Stomach (tissue), 8 donors: ENCODE measurements at regions not wholly inside any gene's neighbourhood (a gene's known extent, or its start where the extent isn't known, plus 50 kb on each side); places are given as distances from the start of the nearest gene placed in this dataset.
"Not testable (repeated sequence)": the region's sequence is repeated elsewhere in the genome, so short reads cannot be mapped to it uniquely, and the experiment has no call there.

ENCODE experiments used
- DNase-seq, 2 donors: peaks; one replicate each; pipeline versions ENCODE4 v3.0.0 to v3.0.0-alpha.2; 2013 to 2019
- H3K27ac ChIP-seq, 5 donors: fragments of 200-600 bp in 4 of 5; sonication (generic) in 4 of 5; one replicate each; pipeline ENCODE4 v1.5.1; 2013 to 2019; ENCODE audit warnings: mild to moderate bottlenecking in 1 of 5, moderate library complexity in 1 of 5
- H3K27me3 ChIP-seq, 3 donors: fragments of 200-600 bp; sonication (generic); one replicate each; pipeline ENCODE4 v1.5.1; 2017 to 2019; ENCODE audit warnings: mixed run types in 1 of 3
- H3K36me3 ChIP-seq, 4 donors: fragments of 200-600 bp; sonication (generic); 1 replicate in 3 of 4; 2 replicates in 1 of 4; pipeline ENCODE4 v1.5.1; 2016 to 2019
- H3K4me1 ChIP-seq, 4 donors: fragments of 200-600 bp; sonication (generic); one replicate each; pipeline ENCODE4 v1.5.1; 2016 to 2019
- H3K4me3 ChIP-seq, 4 donors: fragments of 200-600 bp; sonication (generic) in 3 of 4; one replicate each; pipeline ENCODE4 v1.5.1; 2016 to 2019; ENCODE audit warnings: mild to moderate bottlenecking in 1 of 4
- H3K9me3 ChIP-seq, 4 donors: fragments of 200-600 bp; sonication (generic); one replicate each; pipeline ENCODE4 v1.5.1; 2016 to 2019
- EP300 ChIP-seq: sonication (generic); formaldehyde crosslinking; IDR thresholded peaks from one replicate; pipeline ENCODE4 v1.6.1; 2017; ENCODE audit warnings: antibody characterized with exemption
- POLR2A ChIP-seq, 4 donors: fragments of 450-650 bp; IDR thresholded peaks; one replicate each; pipeline ENCODE4 v1.6.1; 2016; ENCODE audit warnings: antibody characterized with exemption in 4 of 4, control low read depth in 2 of 4, mild to moderate bottlenecking in 1 of 4, moderate library complexity in 1 of 4
- POLR2AphosphoS5 ChIP-seq, 3 donors: sonication (generic); formaldehyde crosslinking; IDR thresholded peaks; one replicate each; pipeline ENCODE4 v1.6.1; 2016; ENCODE audit warnings: antibody characterized with exemption in 3 of 3
- WGBS, 5 donors: extraction: QIAGEN DNeasy Blood & Tissue Kit in 3 of 5; methylation state at CpG; one replicate each; pipeline versions ENCODE4 v1.1.5 to v1.1.7; 2013 to 2018; 5-methylcytosine and 5-hydroxymethylcytosine counted together
- intact Hi-C: fragments of 100-400 bp; cut with DNase I; formaldehyde crosslinking; loops from one replicate; pipeline ENCODE4 v1.15.1; 2023; ENCODE audit warnings: low total_unique reads
- TF ChIP-seq, protein P1 (sequence below), 7 experiments: fragments of 450-650 bp in 4 of 7; fragments of 200-600 bp in 3 of 7; sonication (generic) in 3 of 7; IDR thresholded peaks; one replicate each; pipeline ENCODE4 v1.5.1; 2016 to 2019; ENCODE audit warnings: antibody characterized with exemption in 7 of 7, control low read depth in 2 of 7, mild to moderate bottlenecking in 1 of 7
- donor health status: healthy with polysubstance abuse.
- donor health status: Bipolar disorder and iron deficiency.
- donor health status: healthy.

DNA sequence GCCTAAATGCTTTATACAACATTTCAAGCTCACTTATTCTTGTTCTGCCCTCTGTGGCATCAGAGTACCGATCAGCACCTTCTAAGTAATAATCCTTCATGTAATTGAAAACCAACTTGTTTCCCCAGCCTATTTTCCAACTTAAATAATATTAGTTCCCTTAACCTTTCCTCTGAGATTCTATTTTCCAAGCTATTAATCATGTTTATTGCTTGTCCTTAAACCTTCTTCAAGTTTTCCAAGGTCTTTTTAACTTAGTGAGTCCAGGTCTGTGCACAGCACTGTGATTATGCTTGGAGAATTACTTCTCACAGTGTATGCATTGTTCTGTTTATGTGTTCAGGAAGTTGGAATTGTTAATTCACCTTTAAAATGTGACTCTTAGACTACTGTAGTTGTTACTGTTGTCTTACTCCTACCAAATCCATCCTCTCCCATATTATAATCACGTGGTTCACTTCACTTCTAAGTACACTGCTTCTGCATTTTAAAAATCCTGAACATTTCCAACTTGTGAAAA, 1039.3 kb upstream of the FOXG1 start:
- intact Hi-C loops: no loop called here
- no peak for DNase-seq
- H3K4me3 ChIP-seq: no peak overlapping the region
- no peak overlapping the region for H3K27ac ChIP-seq
- H3K36me3 ChIP-seq: no peaks in the 10 kb centered on the region
- WGBS, 5 donors: 19 to 29% (median 27%) methylated on average over 2 of the region's 2 CpGs
- H3K4me1 ChIP-seq: no peaks in the 10 kb centered on the region
- no peaks in the 10 kb centered on the region for H3K9me3 ChIP-seq
- TF ChIP-seq POLR2A (IDR thresholded peaks at IDR 0.05) (no peak), EP300 (no peak), POLR2AphosphoS5 (IDR thresholded peaks at IDR 0.05) (no peak)
- TF ChIP-seq, protein P1, sequence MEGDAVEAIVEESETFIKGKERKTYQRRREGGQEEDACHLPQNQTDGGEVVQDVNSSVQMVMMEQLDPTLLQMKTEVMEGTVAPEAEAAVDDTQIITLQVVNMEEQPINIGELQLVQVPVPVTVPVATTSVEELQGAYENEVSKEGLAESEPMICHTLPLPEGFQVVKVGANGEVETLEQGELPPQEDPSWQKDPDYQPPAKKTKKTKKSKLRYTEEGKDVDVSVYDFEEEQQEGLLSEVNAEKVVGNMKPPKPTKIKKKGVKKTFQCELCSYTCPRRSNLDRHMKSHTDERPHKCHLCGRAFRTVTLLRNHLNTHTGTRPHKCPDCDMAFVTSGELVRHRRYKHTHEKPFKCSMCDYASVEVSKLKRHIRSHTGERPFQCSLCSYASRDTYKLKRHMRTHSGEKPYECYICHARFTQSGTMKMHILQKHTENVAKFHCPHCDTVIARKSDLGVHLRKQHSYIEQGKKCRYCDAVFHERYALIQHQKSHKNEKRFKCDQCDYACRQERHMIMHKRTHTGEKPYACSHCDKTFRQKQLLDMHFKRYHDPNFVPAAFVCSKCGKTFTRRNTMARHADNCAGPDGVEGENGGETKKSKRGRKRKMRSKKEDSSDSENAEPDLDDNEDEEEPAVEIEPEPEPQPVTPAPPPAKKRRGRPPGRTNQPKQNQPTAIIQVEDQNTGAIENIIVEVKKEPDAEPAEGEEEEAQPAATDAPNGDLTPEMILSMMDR (IDR thresholded peaks at IDR 0.05): no peak
- H3K27me3 ChIP-seq: no peaks in the 10 kb centered on the region

DNA sequence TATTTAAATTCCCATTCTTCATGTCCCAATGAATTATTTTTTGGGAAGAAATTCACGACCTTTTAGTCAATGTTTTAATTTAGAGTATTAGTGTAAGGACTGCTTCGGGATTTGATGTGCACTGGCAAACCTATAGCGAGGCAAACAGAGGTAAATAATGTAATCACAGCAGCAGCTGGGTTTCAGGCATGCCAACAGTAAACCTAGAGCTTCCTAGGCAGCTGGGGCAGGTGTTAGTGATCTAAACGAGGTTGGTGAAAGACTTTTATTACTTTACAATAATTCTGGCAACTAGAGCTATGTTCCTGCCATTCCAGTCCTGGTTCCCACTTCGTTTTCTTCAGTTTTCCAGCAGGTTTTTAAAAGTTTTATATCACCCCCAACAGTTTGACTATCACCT, 1036.4 kb upstream of the FOXG1 start:
- no peak for DNase-seq
- 20 to 40% (median 28%) methylated on average over 5 of the region's 5 CpGs for WGBS, 5 donors
- Histone ChIP-seq H3K4me3 (no peak overlapping the region), H3K4me1 (no peaks in the 10 kb centered on the region), H3K36me3 (no peaks in the 10 kb centered on the region), H3K27me3 (no peaks in the 10 kb centered on the region), H3K27ac (no peak overlapping the region), H3K9me3 (no peaks in the 10 kb centered on the region)
- no peak for TF ChIP-seq POLR2A (IDR thresholded peaks at IDR 0.05)
- no peak for TF ChIP-seq EP300
- TF ChIP-seq, protein P1 (IDR thresholded peaks at IDR 0.05): no peak
- no peak for TF ChIP-seq POLR2AphosphoS5 (IDR thresholded peaks at IDR 0.05)
- intact Hi-C loops: no loop called here

DNA sequence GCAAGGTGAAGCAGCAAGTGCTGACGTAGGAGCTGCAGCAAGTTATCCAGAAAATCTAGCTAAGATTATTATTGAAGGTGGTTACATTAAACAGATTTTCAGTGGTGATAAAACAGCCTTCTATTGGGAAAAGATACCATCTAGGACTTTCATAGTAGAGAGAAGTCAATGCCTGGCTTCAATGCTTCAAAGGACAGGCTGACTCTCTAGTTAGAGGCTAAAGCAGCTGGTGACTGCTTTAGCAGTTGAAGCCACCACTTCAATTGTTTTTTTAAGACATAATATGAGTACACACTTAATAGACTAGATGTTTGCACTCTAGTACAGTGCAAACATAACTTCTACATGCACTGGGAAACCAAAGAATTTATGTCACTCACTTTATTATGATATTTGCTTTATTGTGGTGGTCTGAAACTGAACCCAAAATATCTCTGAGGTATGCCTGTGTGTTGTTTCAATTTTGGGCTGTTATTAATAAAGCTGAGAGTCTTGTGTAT, 1026.9 kb upstream of the FOXG1 start:
- no peaks in the 10 kb centered on the region for H3K4me1 ChIP-seq
- H3K9me3 ChIP-seq: peaks cover 0 to 11% (median 0%) of the 10 kb centered on the region in 4 donors
- H3K4me3 ChIP-seq: no peak overlapping the region
- no peak for DNase-seq
- H3K27ac ChIP-seq: no peak overlapping the region
- H3K36me3 ChIP-seq: no peaks in the 10 kb centered on the region
- intact Hi-C loops: no loop called here
- no peaks in the 10 kb centered on the region for H3K27me3 ChIP-seq
- TF ChIP-seq POLR2A (IDR thresholded peaks at IDR 0.05) (no peak), EP300 (no peak), POLR2AphosphoS5 (IDR thresholded peaks at IDR 0.05) (no peak)
- TF ChIP-seq, protein P1 (IDR thresholded peaks at IDR 0.05): no peak
- WGBS, 5 donors: 61 to 80% (median 66%) methylated on average over 1 of the region's 1 CpG

DNA sequence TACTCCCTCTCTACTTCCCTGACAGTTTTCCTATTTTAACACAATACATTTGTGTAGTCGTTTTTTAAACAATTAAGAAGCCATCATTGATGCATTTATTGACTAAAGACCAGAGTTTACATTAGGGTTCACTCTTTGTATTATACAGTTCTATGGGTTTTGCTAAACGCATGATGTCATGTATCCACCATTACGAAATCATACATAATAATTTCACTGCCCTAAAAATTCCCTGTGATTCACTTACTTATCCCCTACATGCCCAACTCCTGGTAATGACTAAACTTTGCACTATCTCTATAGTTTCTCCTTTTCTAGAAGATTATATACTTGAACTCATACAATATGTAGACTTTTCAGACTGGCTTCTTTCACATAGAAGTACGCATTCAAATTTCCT, 1016.5 kb upstream of the FOXG1 start:
- no peak for DNase-seq
- Histone ChIP-seq H3K27me3 (no peaks in the 10 kb centered on the region), H3K27ac (no peak overlapping the region), H3K36me3 (no peaks in the 10 kb centered on the region), H3K4me1 (no peaks in the 10 kb centered on the region), H3K4me3 (no peak overlapping the region), H3K9me3 (no peaks in the 10 kb centered on the region)
- no peak for TF ChIP-seq EP300
- TF ChIP-seq POLR2AphosphoS5 (IDR thresholded peaks at IDR 0.05): no peak
- TF ChIP-seq, protein P1 (IDR thresholded peaks at IDR 0.05): no peak
- TF ChIP-seq POLR2A (IDR thresholded peaks at IDR 0.05): no peak
- intact Hi-C loops: no loop called here
- WGBS, 5 donors: 70 to 77% (median 73%) methylated on average over 4 of the region's 4 CpGs

DNA sequence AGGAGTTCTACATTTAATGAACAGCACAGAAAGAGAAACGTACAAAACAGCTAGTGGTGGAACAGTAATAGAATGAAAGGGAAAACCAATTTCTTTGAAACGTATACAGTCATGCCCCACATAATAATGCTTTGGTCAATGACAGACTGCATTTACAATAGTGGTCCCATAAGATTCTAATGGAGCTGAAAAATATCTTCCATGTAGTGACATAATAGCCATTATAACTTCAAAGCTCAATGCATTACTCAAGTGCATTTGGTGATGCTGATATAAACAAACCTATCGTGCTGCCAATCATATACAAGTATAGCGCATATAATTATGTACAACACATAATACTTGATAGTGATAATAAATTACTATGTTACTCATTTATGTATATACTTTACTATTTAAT, 1008.9 kb upstream of the FOXG1 start:
- H3K27me3 ChIP-seq, H3K36me3 ChIP-seq, H3K4me3 ChIP-seq, intact Hi-C loops, H3K9me3 ChIP-seq, H3K27ac ChIP-seq, DNase-seq, H3K4me1 ChIP-seq: not testable (repeated sequence)
- 86 to 92% (median 88%) methylated on average over 4 of the region's 4 CpGs for WGBS, 5 donors

DNA sequence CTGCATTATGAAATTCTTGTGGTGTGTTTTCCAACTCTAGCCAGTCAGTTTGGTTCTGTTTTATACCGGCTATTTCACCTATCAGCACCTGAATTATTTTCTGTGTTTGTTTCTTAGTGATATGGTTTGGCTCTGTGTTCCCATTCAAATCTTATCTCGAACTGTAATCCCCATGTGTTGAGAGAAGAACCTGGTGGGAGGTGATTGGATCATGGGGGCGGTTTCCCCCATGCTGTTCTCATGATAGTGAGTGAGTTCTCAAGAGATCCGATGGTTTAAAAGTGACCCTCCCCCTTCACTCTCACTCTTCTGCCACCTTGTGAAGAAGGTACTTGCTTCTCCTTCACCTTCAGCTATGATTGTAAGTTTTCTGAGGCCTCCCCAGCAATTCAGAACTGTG, 1006.2 kb upstream of the FOXG1 start:
- H3K4me3 ChIP-seq, H3K36me3 ChIP-seq, H3K27me3 ChIP-seq, DNase-seq, intact Hi-C loops, H3K4me1 ChIP-seq, H3K27ac ChIP-seq, H3K9me3 ChIP-seq: not testable (repeated sequence)
- WGBS, 5 donors: 39 to 58% (median 46%) methylated on average over 4 of the region's 4 CpGs

DNA sequence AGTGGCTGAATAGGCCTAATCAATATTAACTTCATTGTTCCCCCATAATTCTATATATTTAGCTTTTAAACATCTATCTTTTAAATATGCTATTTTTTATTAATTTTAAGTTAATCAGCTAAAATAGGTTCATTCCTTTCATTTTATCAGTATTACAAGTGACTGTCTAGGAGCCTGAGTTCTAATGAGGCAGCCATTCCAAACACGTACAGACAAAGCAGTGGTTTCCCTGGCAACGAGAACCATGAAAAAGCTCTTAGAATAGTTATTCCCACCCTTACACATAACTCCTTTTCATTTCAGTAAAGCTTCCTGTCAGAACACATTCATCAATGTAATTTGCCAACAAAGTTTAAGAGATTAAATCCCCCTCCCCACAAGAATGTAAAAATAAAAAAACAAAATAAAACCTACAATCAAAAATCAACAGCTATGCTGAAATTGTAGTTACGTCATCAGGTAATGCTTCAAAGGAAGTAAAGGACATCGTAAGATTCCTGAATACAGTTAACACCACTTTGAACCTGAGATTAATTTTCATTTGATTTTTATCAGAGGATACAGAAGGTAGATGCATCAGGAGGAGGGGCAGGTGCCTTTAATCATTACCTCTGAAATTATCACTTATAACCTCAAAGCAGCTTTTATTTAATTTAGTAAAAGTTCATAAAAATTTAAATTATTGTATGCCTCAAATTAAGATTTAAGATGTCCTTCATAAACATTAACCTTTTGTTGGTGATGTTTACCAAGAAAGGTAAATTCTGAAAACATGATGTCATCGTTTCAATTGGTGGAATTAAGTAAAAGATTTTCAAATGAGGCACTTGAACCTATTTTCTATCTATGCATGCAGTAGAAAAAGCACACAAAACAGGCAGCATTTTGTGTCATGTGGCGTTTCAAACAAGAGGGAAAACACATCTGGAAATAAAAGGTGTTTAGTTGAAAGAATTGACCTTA, 967.2 kb upstream of the FOXG1 start:
- DNase-seq: peak in 1 of 2 donors; percentile 4
- 54 to 69% (median 59%) methylated on average over 6 of the region's 6 CpGs for WGBS, 5 donors

More for the DNA sequence above, 967.2 kb upstream of the FOXG1 start:
- peaks cover 0 to 15% (median 4%) of the 10 kb centered on the region in 4 donors for H3K9me3 ChIP-seq
- intact Hi-C loops, H3K4me1 ChIP-seq, H3K27me3 ChIP-seq, H3K4me3 ChIP-seq, H3K27ac ChIP-seq, H3K36me3 ChIP-seq: not testable (repeated sequence)
